ENCODE measurements at regions not wholly inside any gene's neighbourhood (a gene's known extent, or its start where the extent isn't known, plus 50 kb on each side); places are given as distances from the start of the nearest gene placed in this dataset.

DNA sequence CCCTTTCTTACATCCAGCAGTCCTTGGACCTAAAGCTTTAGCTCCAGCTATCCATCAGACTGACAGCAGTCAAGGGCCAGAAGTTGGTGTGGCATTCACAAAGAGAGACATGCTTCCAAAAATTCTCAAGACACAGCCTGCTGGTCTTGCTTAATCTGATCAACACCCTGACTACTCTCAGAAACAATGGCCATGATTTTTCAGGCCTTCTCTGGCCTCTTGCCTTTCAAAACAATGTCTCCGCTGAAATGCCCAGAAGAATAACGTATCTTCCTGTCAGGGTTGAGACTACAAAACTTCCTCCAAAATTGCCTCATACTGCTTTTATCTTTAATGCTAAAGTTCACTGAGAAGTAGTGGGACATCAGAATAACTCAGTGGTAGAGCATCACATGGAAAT is 205.4 kb upstream of the SETMAR start:
- Mint-ChIP-seq H3K36me3 (ENCODE audit: insufficient read depth) (no peaks in the 10 kb centered on the region), H3K27me3 (no peaks in the 10 kb centered on the region), H3K27ac (no peak overlapping the region), H3K9me3 (peaks cover 4 to 7% of the 10 kb centered on the region in 2 donors), H3K4me3 (no peak overlapping the region), H3K4me1 (ENCODE audit: low read depth in 2 of 2) (no peaks in the 10 kb centered on the region)
- ATAC-seq (replicated peaks) = no peak
- DNase-seq = no peak

DNA sequence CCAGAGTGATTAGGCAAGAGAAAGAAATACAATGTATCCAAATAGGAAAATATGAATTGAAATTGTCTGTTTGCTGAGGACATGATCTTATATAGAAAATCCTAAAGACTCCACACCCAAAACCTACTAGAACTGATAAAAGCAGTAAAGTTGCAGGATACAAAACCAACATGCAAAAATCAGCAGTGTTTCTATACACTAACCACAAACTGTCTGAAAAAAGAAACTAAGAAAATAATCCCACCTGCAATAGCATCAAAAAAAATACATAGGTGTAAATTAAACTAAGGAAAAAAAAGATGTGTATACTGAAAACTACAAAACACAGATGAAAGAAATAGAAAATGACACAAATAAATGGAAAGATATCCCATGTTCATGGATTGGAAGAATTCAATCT is 203.6 kb upstream of the SETMAR start:
- H3K27me3 Mint-ChIP-seq = no peaks in the 10 kb centered on the region
- H3K27ac Mint-ChIP-seq = no peak overlapping the region
- no peak overlapping the region for H3K4me3 Mint-ChIP-seq
- ATAC-seq (replicated peaks) = no peak
- no peaks in the 10 kb centered on the region for H3K36me3 Mint-ChIP-seq (ENCODE audit: insufficient read depth)
- H3K4me1 Mint-ChIP-seq (ENCODE audit: low read depth in 2 of 2) = no peaks in the 10 kb centered on the region
- no peak for DNase-seq
- H3K9me3 Mint-ChIP-seq = peaks cover 6 to 7% of the 10 kb centered on the region in 2 donors

DNA sequence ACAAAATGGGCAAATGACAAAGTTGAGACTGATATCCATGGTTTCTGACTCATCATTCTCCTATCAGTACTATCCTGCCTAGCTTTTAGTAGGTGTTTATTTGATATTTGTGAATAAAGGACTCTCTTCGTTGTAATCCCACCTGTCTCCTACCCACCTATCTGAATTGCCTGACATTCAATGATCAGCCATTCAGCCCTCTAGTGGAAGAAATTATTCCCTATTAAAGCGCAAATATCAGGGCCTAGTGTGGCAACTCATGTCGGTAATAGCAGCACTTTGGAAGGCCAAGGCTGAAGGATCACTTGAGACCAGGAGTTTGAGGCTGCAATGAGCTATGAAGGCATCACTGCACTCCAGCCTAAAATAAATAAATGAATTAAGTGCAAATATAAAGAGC is 195.7 kb upstream of the SETMAR start:
- DNase-seq (no peak), ATAC-seq (replicated peaks) (no peak)
- no peaks in the 10 kb centered on the region for H3K27me3 Mint-ChIP-seq
- no peak overlapping the region for H3K4me3 Mint-ChIP-seq
- H3K27ac Mint-ChIP-seq = no peak overlapping the region
- H3K36me3 Mint-ChIP-seq (ENCODE audit: insufficient read depth) = no peaks in the 10 kb centered on the region
- H3K4me1 Mint-ChIP-seq (ENCODE audit: low read depth in 2 of 2) = no peaks in the 10 kb centered on the region
- H3K9me3 Mint-ChIP-seq = peaks cover 0 to 7% of the 10 kb centered on the region in 2 donors

DNA sequence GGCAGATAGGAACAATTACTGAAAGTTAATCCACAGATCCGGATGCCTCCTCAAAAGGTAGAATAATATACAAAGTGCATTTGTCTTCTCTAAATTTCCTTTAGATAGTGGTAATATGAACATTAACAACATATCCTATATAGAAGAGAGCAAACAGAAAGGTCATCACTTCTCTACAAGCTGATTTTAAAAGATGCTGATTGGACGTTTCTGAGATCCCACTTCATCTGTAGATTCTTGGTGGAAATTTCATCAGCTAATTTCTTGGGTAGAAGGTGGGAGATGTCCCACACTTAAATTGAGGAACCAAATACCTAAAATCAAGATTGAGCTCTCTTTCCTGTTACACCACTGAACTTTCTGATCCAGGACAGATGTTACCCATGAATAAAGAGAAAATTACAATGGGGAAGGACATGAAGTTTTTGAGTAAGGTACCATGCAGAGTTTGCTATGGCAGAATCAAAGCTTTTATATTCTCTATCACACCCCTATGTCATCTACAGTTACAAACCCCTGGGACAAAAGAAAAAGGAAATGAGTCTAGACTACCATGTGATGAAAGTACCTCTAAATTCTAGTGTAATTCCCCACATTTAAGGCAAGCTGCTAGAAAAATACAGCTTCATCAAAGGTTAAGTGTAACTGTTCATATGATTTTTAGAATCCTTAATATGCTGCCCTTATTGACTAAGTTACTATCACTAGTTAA is 189.2 kb upstream of the SETMAR start:
- H3K4me3 Mint-ChIP-seq = no peak overlapping the region
- no peaks in the 10 kb centered on the region for H3K27me3 Mint-ChIP-seq
- DNase-seq = no peak
- H3K27ac Mint-ChIP-seq = no peak overlapping the region
- peaks cover 0 to 2% of the 10 kb centered on the region in 2 donors for H3K9me3 Mint-ChIP-seq
- H3K4me1 Mint-ChIP-seq (ENCODE audit: low read depth in 2 of 2) = no peaks in the 10 kb centered on the region
- no peak for ATAC-seq (replicated peaks)
- no peaks in the 10 kb centered on the region for H3K36me3 Mint-ChIP-seq (ENCODE audit: insufficient read depth)

DNA sequence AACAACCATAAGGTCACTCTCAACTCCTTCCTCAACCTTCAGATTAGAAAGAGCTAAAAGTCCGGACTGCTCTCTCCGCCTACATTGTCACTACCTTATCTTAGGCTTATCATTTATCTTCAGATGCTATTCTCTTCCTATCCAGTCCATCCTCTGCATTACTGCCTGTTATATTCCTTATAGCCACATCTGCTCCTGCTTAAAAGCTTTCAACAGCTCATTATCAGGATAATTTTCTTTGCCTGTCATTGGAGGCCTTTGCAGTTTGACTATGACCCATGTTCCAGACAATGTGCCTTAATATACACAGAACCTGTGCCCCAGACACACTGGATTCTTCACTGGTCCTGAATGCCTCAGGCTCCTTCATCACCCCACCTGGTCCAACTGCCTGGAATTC is 184.1 kb upstream of the SETMAR start:
- Mint-ChIP-seq H3K4me3 (no peak overlapping the region), H3K27me3 (no peaks in the 10 kb centered on the region), H3K27ac (no peak overlapping the region), H3K4me1 (ENCODE audit: low read depth in 2 of 2) (no peaks in the 10 kb centered on the region), H3K36me3 (ENCODE audit: insufficient read depth) (no peaks in the 10 kb centered on the region), H3K9me3 (no peaks in the 10 kb centered on the region)
- ATAC-seq (replicated peaks) = no peak
- DNase-seq = no peak

DNA sequence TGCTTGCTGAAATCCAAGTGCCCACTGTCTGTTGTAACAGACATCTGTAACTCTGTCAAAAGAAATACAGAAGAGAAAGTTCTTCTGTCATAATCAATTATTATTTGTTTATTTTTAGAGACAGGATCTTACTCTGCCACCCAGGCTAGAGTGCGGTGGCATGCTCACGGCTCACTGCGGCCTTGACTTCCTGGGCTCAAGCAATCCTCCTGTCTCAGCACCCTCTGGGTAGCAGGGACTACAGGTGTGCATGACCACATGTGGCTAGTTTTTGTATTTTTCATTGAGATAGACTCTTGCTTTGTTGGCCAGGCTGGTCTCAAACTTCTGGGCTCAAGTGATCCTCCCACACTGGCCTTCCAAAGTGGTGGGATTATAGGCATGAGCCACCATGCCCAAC is 177.6 kb upstream of the SETMAR start:
- Mint-ChIP-seq H3K27ac (no peak overlapping the region), H3K4me3 (no peak overlapping the region), H3K27me3 (no peaks in the 10 kb centered on the region), H3K9me3 (peaks cover 6 to 8% of the 10 kb centered on the region in 2 donors), H3K4me1 (ENCODE audit: low read depth in 2 of 2) (no peaks in the 10 kb centered on the region), H3K36me3 (ENCODE audit: insufficient read depth) (no peaks in the 10 kb centered on the region)
- ATAC-seq (replicated peaks) (no peak), DNase-seq (no peak)

DNA sequence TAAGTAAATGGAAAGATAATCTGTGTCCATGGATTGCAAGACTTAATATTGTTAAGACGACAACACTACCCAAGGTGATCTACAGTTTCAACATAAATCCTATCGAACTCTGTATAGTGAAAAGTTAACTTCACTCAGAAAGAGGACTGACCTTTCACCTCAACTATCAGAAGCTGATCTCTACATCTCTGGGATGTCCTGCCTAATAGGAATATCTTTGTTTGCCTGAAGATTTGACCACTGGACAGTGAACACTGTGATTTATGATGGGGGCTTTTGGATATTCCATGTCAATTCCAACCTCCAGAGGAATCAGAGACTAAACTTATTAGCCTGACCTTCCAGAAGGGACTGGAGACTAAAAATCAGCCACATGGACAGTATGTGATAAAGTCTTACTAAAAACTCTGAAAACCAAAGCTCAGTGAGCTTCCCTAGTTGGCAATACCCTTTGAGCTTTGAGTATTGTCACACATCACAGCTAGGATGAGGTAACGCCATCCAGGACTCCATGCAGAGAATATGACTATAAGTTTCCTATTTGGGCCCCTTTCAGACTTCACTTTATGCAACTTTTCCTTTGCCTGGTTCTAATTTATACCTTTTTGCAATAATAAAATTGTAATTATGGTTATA is 164.9 kb upstream of the SETMAR start:
- no peaks in the 10 kb centered on the region for H3K4me1 Mint-ChIP-seq (ENCODE audit: low read depth in 2 of 2)

DNA sequence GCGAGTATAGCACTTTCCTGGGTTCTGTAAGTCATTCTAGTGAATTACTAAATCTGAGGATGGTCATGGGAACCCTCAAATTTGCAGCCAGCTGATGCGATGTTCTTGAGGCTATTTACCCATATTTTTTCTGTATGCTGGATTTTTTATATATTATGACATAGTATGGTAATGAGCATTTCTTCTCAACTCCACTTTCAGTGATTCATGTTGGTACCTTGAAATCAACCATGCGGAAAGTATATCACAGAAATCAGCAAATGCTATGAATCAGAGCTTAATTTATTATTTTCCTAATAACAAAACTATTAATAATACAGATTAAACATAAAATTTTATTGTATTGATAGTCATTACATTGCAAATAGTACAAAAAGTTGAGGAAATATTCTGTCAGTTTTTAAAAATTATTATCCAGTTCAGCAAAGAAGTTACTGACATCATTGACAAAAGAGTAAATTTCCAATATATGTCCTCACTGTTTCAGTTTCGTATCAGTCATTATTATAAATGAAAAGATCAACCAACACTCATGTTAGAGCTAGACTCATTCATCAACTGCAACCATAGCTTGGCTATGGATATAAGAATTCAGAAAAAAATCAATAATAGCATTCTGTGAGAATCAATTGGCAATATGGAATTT is 164.3 kb upstream of the SETMAR start:
- Mint-ChIP-seq H3K4me3 (no peak overlapping the region), H3K27ac (no peak overlapping the region), H3K4me1 (ENCODE audit: low read depth in 2 of 2) (no peaks in the 10 kb centered on the region)

More for the DNA sequence above, 164.9 kb upstream of the SETMAR start:
- Mint-ChIP-seq H3K9me3 (peaks cover 0 to 6% of the 10 kb centered on the region in 2 donors), H3K27me3 (no peaks in the 10 kb centered on the region), H3K36me3 (ENCODE audit: insufficient read depth) (no peaks in the 10 kb centered on the region), H3K27ac (no peak overlapping the region), H3K4me3 (no peak overlapping the region)
- DNase-seq (no peak), ATAC-seq (replicated peaks) (no peak)

DNA sequence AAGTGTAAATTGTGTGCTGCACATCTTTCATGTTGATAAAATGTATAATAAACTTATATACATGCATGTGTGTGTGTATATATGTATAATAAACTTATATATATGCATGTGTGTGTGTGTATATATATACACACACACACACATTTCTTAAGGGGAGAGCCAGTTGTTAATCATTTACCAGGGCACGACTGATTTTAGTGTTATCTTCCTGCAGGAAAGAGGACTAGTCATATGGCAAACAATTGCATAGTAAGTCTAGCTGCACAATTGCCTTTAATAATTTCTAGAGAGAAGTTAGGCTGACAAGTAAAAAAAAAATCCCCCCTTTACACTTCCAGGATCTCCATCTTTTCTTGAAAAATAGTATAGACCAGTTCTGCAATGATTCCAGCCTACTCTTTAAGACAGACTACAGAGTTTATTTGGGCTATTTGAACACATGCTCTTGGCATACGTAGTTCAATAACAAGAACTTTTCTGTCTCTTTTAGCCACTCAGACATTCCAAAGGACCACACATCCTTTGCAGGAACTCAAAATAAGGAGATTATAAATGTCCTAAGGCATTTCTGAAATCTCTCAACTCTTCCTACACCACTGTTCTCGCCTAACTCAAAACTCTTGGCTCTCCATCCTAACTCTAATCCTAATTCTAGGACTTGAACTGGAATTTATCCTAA is 163.6 kb upstream of the SETMAR start:
- no peaks in the 10 kb centered on the region for H3K9me3 Mint-ChIP-seq
- ATAC-seq (replicated peaks) (no peak), DNase-seq (no peak)
- H3K4me3 Mint-ChIP-seq = no peak overlapping the region
- no peak overlapping the region for H3K27ac Mint-ChIP-seq
- H3K36me3 Mint-ChIP-seq (ENCODE audit: insufficient read depth) = no peaks in the 10 kb centered on the region
- no peaks in the 10 kb centered on the region for H3K4me1 Mint-ChIP-seq (ENCODE audit: low read depth in 2 of 2)
- H3K27me3 Mint-ChIP-seq = no peaks in the 10 kb centered on the region

More for the DNA sequence above, 164.3 kb upstream of the SETMAR start:
- DNase-seq (no peak), ATAC-seq (replicated peaks) (no peak)
- Mint-ChIP-seq H3K36me3 (ENCODE audit: insufficient read depth) (no peaks in the 10 kb centered on the region), H3K27me3 (no peaks in the 10 kb centered on the region), H3K9me3 (peaks cover 0 to 5% of the 10 kb centered on the region in 2 donors)

DNA sequence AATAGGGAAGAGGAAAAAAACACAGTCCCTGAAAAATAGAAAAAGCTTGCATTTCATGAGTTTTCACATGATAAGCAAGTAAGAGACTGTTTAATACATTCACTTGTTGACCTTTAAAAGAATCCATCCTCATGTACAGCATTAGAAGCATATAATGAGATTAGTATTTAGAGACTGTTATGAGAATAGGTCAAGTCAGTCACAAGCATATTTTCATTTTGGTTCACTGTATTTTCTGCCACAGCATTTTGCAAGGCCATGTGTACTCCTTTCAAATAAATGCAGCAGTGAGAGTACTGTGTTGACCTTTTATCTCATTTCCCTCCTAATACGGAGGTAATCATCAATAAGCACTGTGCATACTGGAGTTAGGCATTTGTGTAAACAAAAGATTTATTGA is 162.2 kb upstream of the SETMAR start:
- no peak for ATAC-seq (replicated peaks)
- Mint-ChIP-seq H3K27me3 (no peaks in the 10 kb centered on the region), H3K4me1 (ENCODE audit: low read depth in 2 of 2) (no peaks in the 10 kb centered on the region), H3K27ac (no peak overlapping the region), H3K36me3 (ENCODE audit: insufficient read depth) (no peaks in the 10 kb centered on the region), H3K9me3 (peaks cover 0 to under 1% of the 10 kb centered on the region in 2 donors), H3K4me3 (no peak overlapping the region)
- DNase-seq = no peak

DNA sequence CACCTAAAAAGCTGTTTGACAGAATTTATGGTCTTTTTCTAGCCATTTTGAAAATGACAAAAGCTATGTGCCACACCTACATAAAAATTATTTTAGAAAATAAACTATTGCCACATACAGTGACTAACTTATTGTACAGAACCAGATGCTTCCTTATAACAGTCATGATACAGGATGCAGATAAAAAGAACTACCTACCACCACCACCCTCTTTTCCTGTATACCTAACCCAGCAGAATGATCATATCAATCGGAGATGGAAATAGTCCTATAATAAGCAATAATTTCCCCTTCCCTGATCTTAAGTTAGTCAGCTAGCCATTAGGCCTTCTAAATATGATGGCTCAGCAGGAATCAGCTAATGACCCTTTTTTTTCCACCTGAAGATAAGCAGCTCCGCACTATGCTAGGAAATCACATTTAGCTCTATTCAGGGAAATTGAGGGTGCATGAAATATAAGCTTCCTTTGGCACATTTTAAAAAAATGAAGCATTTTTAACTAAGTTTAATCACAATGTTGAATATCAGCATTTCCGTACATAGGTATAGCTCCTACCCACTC is 155.5 kb upstream of the SETMAR start:
- no peaks in the 10 kb centered on the region for H3K4me1 Mint-ChIP-seq (ENCODE audit: low read depth in 2 of 2)
- no peaks in the 10 kb centered on the region for H3K27me3 Mint-ChIP-seq
- no peak overlapping the region for H3K4me3 Mint-ChIP-seq
- H3K9me3 Mint-ChIP-seq = peaks cover 0 to 4% of the 10 kb centered on the region in 2 donors
- H3K36me3 Mint-ChIP-seq (ENCODE audit: insufficient read depth) = no peaks in the 10 kb centered on the region
- H3K27ac Mint-ChIP-seq = no peak overlapping the region
- DNase-seq (no peak), ATAC-seq (replicated peaks) (no peak)

DNA sequence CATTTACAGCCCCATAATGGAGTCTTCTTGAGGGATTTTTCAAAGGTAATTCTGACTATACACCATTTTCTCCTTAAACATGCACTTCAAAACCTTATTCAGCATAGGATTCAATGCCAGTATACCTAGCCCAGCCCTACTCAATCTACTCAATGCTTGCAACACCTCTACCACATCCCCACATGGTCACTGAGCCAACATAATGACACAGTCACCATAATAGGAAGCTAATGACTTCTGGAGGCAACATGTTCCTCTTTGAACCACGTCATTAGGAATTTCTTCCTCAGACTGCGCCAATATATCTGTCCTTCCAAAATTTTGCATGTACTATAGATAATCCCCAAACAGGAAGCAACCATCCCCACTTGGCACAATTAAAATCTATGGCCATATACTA is 153.9 kb upstream of the SETMAR start:
- Mint-ChIP-seq H3K27ac (no peak overlapping the region), H3K36me3 (ENCODE audit: insufficient read depth) (no peaks in the 10 kb centered on the region)

DNA sequence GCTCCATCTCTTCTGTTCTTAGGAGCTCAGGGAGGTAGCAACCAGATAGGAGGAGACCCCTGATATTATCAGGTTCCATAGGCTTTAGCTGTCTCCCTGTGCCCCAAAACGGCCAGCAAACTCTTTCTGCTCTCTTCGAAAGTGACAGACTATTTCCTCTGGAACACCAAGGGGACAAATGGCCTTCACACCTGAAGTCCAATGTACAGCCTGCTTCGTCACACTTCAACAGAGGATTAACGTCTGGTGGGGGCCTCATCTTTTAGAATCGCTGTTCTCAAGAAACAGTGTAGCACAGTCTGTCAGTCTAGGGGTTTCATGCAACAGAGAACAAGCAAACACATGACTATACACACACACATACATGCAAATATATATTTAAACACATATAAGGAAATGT is 152.4 kb upstream of the SETMAR start:
- DNase-seq (no peak), ATAC-seq (replicated peaks) (no peak)
- no peak overlapping the region for H3K4me3 Mint-ChIP-seq
- H3K4me1 Mint-ChIP-seq (ENCODE audit: low read depth in 2 of 2) = no peaks in the 10 kb centered on the region
- H3K36me3 Mint-ChIP-seq (ENCODE audit: insufficient read depth) = no peaks in the 10 kb centered on the region
- no peaks in the 10 kb centered on the region for H3K27me3 Mint-ChIP-seq
- H3K27ac Mint-ChIP-seq = no peak overlapping the region
- peaks cover 0 to 4% of the 10 kb centered on the region in 2 donors for H3K9me3 Mint-ChIP-seq

More for the DNA sequence above, 153.9 kb upstream of the SETMAR start:
- ATAC-seq (replicated peaks) (no peak), DNase-seq (no peak)
- Mint-ChIP-seq H3K9me3 (peaks cover 0 to 4% of the 10 kb centered on the region in 2 donors), H3K4me3 (no peak overlapping the region), H3K4me1 (ENCODE audit: low read depth in 2 of 2) (no peaks in the 10 kb centered on the region), H3K27me3 (no peaks in the 10 kb centered on the region)
